ENCODE measurements at regions not wholly inside any gene's neighbourhood (a gene's known extent, or its start where the extent isn't known, plus 50 kb on each side); places are given as distances from the start of the nearest gene placed in this dataset.

- Histone ChIP-seq H3K36me3 (ENCODE audit: insufficient read depth, low read length) (no peaks in the 10 kb centered on the region), H2AFZ (ENCODE audit: low read length) (peak overlapping the region; percentile 76), H3K9me3 (ENCODE audit: insufficient read depth, low read depth, low read length) (no peaks in the 10 kb centered on the region), H3F3A (ENCODE audit: low read depth) (peaks cover 5% of the 10 kb centered on the region; the same call in 1 of the 2 replicates), H3K4me3 (ENCODE audit: low read length, poor library complexity, severe bottlenecking) (peak overlapping the region; percentile 70), H4K20me1 (ENCODE audit: insufficient read depth, low read length, poor library complexity, severe bottlenecking) (no peaks in the 10 kb centered on the region), H3K9ac (ENCODE audit: low read depth, low read length, poor library complexity, severe bottlenecking) (peak overlapping the region; percentile 75), H3K9me2 (replicated peaks; ENCODE audit: low read depth, low read length) (no peaks in the 10 kb centered on the region), H3K79me2 (ENCODE audit: insufficient read depth, low read length) (no peaks in the 10 kb centered on the region), H3K27me3 (ENCODE audit: insufficient read depth, low read length, poor library complexity, severe bottlenecking) (no peaks in the 10 kb centered on the region), H3K4me2 (ENCODE audit: low read depth, low read length, poor library complexity, severe bottlenecking) (peak overlapping the region; percentile 82), H3K4me1 (ENCODE audit: insufficient read depth, low read length, poor library complexity, severe bottlenecking) (peaks cover 58% of the 10 kb centered on the region)
- TF ChIP-seq EZH2phosphoT487 (IDR thresholded peaks at IDR 0.05; ENCODE audit: borderline replicate concordance), result no peak
- TF ChIP-seq, protein P1, sequence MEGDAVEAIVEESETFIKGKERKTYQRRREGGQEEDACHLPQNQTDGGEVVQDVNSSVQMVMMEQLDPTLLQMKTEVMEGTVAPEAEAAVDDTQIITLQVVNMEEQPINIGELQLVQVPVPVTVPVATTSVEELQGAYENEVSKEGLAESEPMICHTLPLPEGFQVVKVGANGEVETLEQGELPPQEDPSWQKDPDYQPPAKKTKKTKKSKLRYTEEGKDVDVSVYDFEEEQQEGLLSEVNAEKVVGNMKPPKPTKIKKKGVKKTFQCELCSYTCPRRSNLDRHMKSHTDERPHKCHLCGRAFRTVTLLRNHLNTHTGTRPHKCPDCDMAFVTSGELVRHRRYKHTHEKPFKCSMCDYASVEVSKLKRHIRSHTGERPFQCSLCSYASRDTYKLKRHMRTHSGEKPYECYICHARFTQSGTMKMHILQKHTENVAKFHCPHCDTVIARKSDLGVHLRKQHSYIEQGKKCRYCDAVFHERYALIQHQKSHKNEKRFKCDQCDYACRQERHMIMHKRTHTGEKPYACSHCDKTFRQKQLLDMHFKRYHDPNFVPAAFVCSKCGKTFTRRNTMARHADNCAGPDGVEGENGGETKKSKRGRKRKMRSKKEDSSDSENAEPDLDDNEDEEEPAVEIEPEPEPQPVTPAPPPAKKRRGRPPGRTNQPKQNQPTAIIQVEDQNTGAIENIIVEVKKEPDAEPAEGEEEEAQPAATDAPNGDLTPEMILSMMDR (conservative IDR thresholded peaks at IDR 0.05; ENCODE audit: low read length), result no peak
Measured at GRCh38 chr6:166244353-166245045, 63.7 kb downstream of the PRR18 start.

DNA sequence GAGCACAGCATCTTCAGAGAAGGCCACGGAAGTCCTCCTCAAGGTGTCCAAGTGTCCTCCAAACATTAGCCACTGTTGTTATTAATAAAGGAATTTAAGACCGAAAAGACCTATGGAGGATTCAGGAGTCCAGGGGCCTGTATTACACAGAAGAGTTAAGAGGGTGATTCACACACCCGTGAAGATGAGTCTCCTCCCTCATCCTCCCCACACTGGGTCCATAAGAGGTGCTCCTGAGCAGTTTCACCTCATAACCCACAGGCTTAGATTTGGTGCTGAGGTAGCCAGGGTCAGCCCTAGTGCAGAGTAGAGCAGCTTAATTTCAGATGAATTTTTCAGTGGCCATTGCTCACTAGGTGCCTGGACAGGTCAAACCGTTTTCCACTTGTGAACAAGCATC, 65.3 kb downstream of the PRR18 start:
- H3F3A ChIP-seq (ENCODE audit: low read depth), result peaks cover 5% of the 10 kb centered on the region; the same call in 1 of the 2 replicates
- H3K36me3 ChIP-seq (ENCODE audit: insufficient read depth, low read length), result no peaks in the 10 kb centered on the region
- no peak overlapping the region for H2AFZ ChIP-seq (ENCODE audit: low read length)
- H3K79me2 ChIP-seq (ENCODE audit: insufficient read depth, low read length), result no peaks in the 10 kb centered on the region
- H3K4me3 ChIP-seq (ENCODE audit: low read length, poor library complexity, severe bottlenecking), result no peak overlapping the region
- H3K27me3 ChIP-seq (ENCODE audit: insufficient read depth, low read length, poor library complexity, severe bottlenecking), result no peaks in the 10 kb centered on the region
- H3K9me3 ChIP-seq (ENCODE audit: insufficient read depth, low read depth, low read length), result no peaks in the 10 kb centered on the region
- H3K4me2 ChIP-seq (ENCODE audit: low read depth, low read length, poor library complexity, severe bottlenecking), result peak overlapping the region; percentile 82
- H4K20me1 ChIP-seq (ENCODE audit: insufficient read depth, low read length, poor library complexity, severe bottlenecking), result no peaks in the 10 kb centered on the region
- peaks cover 70% of the 10 kb centered on the region for H3K4me1 ChIP-seq (ENCODE audit: insufficient read depth, low read length, poor library complexity, severe bottlenecking)
- peak overlapping the region; percentile 75 for H3K9ac ChIP-seq (ENCODE audit: low read depth, low read length, poor library complexity, severe bottlenecking)
- no peaks in the 10 kb centered on the region for H3K9me2 ChIP-seq (replicated peaks; ENCODE audit: low read depth, low read length)
- TF ChIP-seq EZH2phosphoT487 (IDR thresholded peaks at IDR 0.05; ENCODE audit: borderline replicate concordance), result no peak
- TF ChIP-seq, protein P1 (conservative IDR thresholded peaks at IDR 0.05; ENCODE audit: low read length), result no peak

- Histone ChIP-seq H3K79me2 (ENCODE audit: insufficient read depth, low read length) (no peaks in the 10 kb centered on the region), H4K20me1 (ENCODE audit: insufficient read depth, low read length, poor library complexity, severe bottlenecking) (no peaks in the 10 kb centered on the region), H3K9ac (ENCODE audit: low read depth, low read length, poor library complexity, severe bottlenecking) (no peak overlapping the region), H3K9me3 (ENCODE audit: insufficient read depth, low read depth, low read length) (no peaks in the 10 kb centered on the region), H3F3A (ENCODE audit: low read depth) (peaks cover 5% of the 10 kb centered on the region; the same call in 1 of the 2 replicates), H3K36me3 (ENCODE audit: insufficient read depth, low read length) (no peaks in the 10 kb centered on the region), H3K4me1 (ENCODE audit: insufficient read depth, low read length, poor library complexity, severe bottlenecking) (peaks cover 78% of the 10 kb centered on the region), H3K27me3 (ENCODE audit: insufficient read depth, low read length, poor library complexity, severe bottlenecking) (no peaks in the 10 kb centered on the region), H3K4me2 (ENCODE audit: low read depth, low read length, poor library complexity, severe bottlenecking) (no peak overlapping the region), H2AFZ (ENCODE audit: low read length) (no peak overlapping the region), H3K9me2 (replicated peaks; ENCODE audit: low read depth, low read length) (no peaks in the 10 kb centered on the region), H3K4me3 (ENCODE audit: low read length, poor library complexity, severe bottlenecking) (no peak overlapping the region)
- TF ChIP-seq EZH2phosphoT487 (IDR thresholded peaks at IDR 0.05; ENCODE audit: borderline replicate concordance), result no peak
- TF ChIP-seq, protein P1 (conservative IDR thresholded peaks at IDR 0.05; ENCODE audit: low read length), result peak; percentile 48
Measured at GRCh38 chr6:166241974-166242373, 66.2 kb downstream of the PRR18 start.
